Occipital lobe (tissue), 1 donor: ENCODE measurements at regions not wholly inside any gene's neighbourhood (a gene's known extent, or its start where the extent isn't known, plus 50 kb on each side); places are given as distances from the start of the nearest gene placed in this dataset. TPM values are rescaled to one million over a fixed set of nuclear protein-coding genes. Genes with fewer than 3 reads are reported as not detected.

Experiments
- small RNA-seq: library from RNA; depleted of rRNA; stranded (forward); fragments of <200 nt; gene quantifications from one replicate; pipeline ENCODE3, GENCODE V24; 2014

Small RNAs in the stretch of these regions (small RNA-seq; reads per million reads assigned to genes)
- gene AL356010.1 (not detected), gene AL590135.1 (not detected), gene RNU6-725P (not detected)
